ENCODE measurements at regions not wholly inside any gene's neighbourhood (a gene's known extent, or its start where the extent isn't known, plus 50 kb on each side); places are given as distances from the start of the nearest gene placed in this dataset.

DNA sequence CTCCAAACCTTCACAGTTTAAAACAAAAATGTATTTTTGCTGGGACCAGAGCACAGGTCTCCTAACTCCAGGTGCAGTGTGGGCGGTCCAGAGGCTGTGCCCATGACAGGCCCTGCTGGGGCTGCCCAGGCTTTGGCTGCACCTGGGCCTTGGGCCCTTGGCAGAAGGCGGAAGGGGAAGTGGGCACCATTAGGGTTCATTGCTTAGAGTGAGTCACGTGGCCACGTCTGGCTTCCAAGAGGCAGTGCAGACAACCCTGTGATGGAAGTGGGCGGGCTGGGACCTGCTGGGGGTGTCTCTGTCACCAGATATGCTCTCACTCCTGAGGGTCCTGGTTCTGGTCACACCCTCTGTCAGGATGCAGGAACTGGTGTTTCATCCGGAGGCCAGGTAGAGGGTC lies 302.2 kb downstream of the QKI start:
- POLR2A ChIA-PET = no interaction called here
- Histone ChIP-seq H3K4me3 (ENCODE audit: low read length) (no peak overlapping the region), H3K27me3 (ENCODE audit: control insufficient read depth in 1 of 2, insufficient read depth in 2 of 2, low read length in 2 of 2) (no peaks in the 10 kb centered on the region), H3K9me3 (ENCODE audit: control insufficient read depth in 1 of 2, insufficient read depth in 1 of 2, low read length in 2 of 2) (no peaks in the 10 kb centered on the region), H3K36me3 (ENCODE audit: insufficient read depth, low read length) (no peaks in the 10 kb centered on the region), H3K4me1 (ENCODE audit: insufficient read depth, low read length) (peaks cover 11% of the 10 kb centered on the region), H3K27ac (ENCODE audit: low read depth in 1 of 2, low read length in 2 of 2) (no peak overlapping the region)
- Mint-ChIP-seq H3K9me3 (no peaks in the 10 kb centered on the region), H3K4me1 (ENCODE audit: low read depth) (no peaks in the 10 kb centered on the region), H3K36me3 (ENCODE audit: low read depth) (no peaks in the 10 kb centered on the region), H3K4me3 (no peak overlapping the region), H3K27ac (no peak overlapping the region), H3K27me3 (peaks cover 5% of the 10 kb centered on the region)
- CTCF ChIA-PET = no interaction called here
- intact Hi-C loops (cut with DNase I, micrococcal nuclease) = no loop called here
- TF ChIP-seq, protein P1, sequence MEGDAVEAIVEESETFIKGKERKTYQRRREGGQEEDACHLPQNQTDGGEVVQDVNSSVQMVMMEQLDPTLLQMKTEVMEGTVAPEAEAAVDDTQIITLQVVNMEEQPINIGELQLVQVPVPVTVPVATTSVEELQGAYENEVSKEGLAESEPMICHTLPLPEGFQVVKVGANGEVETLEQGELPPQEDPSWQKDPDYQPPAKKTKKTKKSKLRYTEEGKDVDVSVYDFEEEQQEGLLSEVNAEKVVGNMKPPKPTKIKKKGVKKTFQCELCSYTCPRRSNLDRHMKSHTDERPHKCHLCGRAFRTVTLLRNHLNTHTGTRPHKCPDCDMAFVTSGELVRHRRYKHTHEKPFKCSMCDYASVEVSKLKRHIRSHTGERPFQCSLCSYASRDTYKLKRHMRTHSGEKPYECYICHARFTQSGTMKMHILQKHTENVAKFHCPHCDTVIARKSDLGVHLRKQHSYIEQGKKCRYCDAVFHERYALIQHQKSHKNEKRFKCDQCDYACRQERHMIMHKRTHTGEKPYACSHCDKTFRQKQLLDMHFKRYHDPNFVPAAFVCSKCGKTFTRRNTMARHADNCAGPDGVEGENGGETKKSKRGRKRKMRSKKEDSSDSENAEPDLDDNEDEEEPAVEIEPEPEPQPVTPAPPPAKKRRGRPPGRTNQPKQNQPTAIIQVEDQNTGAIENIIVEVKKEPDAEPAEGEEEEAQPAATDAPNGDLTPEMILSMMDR (IDR thresholded peaks at IDR 0.05) = no peak
- ATAC-seq (ENCODE audit: poor library complexity) = no peak
- peak in 1 of 14 experiments; percentile 20 for DNase-seq

DNA sequence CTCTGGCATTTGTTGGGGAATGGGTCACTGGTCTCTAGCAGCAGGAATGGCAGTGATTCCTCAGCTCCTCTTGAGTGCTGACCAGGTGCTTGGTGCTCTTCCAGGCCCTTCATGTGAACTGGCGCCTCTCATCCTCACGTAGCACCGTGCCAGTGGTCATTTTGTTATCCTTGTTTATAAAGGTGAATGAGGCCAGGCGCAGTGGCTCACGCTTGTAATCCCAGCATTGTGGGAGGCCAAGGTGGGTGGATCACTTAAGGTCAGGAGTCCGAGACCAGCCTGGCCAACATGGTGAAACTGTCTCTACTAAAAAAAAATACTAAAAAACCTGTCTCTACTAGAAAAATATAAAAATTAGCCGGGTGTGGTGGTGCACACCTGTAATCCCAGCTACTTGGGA lies 301.3 kb downstream of the QKI start:
- ChIA-PET CTCF (no interaction called here), POLR2A (no interaction called here)
- Mint-ChIP-seq H3K4me1 (ENCODE audit: low read depth) (no peaks in the 10 kb centered on the region), H3K27ac (no peak overlapping the region), H3K4me3 (no peak overlapping the region), H3K36me3 (ENCODE audit: low read depth) (no peaks in the 10 kb centered on the region), H3K27me3 (peaks cover 5% of the 10 kb centered on the region), H3K9me3 (no peaks in the 10 kb centered on the region)
- no peaks in the 10 kb centered on the region for H3K36me3 ChIP-seq (ENCODE audit: insufficient read depth, low read length)
- no peaks in the 10 kb centered on the region for H3K27me3 ChIP-seq (ENCODE audit: control insufficient read depth in 1 of 2, insufficient read depth in 2 of 2, low read length in 2 of 2)
- TF ChIP-seq, protein P1 (IDR thresholded peaks at IDR 0.05) = no peak
- H3K4me3 ChIP-seq (ENCODE audit: low read length) = no peak overlapping the region
- intact Hi-C loops (cut with DNase I, micrococcal nuclease) = no loop called here
- DNase-seq (no peak), ATAC-seq (ENCODE audit: poor library complexity) (no peak)
- no peaks in the 10 kb centered on the region for H3K9me3 ChIP-seq (ENCODE audit: control insufficient read depth in 1 of 2, insufficient read depth in 1 of 2, low read length in 2 of 2)
- H3K4me1 ChIP-seq (ENCODE audit: insufficient read depth, low read length) = peaks cover 11% of the 10 kb centered on the region
- H3K27ac ChIP-seq (ENCODE audit: low read depth in 1 of 2, low read length in 2 of 2) = no peak overlapping the region

DNA sequence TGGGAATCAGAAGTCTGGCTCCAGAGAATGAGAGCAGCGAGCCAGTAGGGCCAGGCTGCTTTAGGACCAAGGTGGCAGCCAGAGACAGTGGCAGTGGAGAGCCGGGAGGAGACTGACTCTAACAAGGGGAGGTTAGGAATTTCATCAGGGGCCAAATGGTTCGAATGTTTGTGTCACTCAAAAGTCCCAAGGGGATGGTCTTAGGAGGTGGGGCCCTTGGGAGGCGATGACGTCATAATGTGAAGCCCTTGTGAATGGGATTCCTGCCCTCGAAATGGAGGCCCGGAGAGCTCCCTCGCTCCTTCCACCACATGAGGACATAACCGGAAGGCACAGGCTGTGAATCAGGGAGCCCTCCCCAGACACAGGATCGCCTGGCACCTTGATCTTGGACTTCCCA lies 299.7 kb downstream of the QKI start:
- no peaks in the 10 kb centered on the region for H3K9me3 ChIP-seq (ENCODE audit: control insufficient read depth in 1 of 2, insufficient read depth in 1 of 2, low read length in 2 of 2)
- peaks cover 16% of the 10 kb centered on the region for H3K4me1 ChIP-seq (ENCODE audit: insufficient read depth, low read length)
- Mint-ChIP-seq H3K9me3 (no peaks in the 10 kb centered on the region), H3K4me1 (ENCODE audit: low read depth) (no peaks in the 10 kb centered on the region), H3K27ac (no peak overlapping the region), H3K36me3 (ENCODE audit: low read depth) (no peaks in the 10 kb centered on the region), H3K4me3 (no peak overlapping the region), H3K27me3 (peaks cover 5% of the 10 kb centered on the region)
- DNase-seq = no peak
- intact Hi-C loops (cut with DNase I, micrococcal nuclease) = no loop called here
- TF ChIP-seq, protein P1 (IDR thresholded peaks at IDR 0.05) = no peak
- no peaks in the 10 kb centered on the region for H3K27me3 ChIP-seq (ENCODE audit: control insufficient read depth in 1 of 2, insufficient read depth in 2 of 2, low read length in 2 of 2)
- ChIA-PET POLR2A (no interaction called here), CTCF (no interaction called here)
- H3K27ac ChIP-seq (ENCODE audit: low read depth in 1 of 2, low read length in 2 of 2) = no peak overlapping the region
- no peak for ATAC-seq (ENCODE audit: poor library complexity)
- H3K36me3 ChIP-seq (ENCODE audit: insufficient read depth, low read length) = no peaks in the 10 kb centered on the region
- no peak overlapping the region for H3K4me3 ChIP-seq (ENCODE audit: low read length)

All from CD4-positive, alpha-beta T cell (primary cell).